ENCODE measurements at regions not wholly inside any gene's neighbourhood (a gene's known extent, or its start where the extent isn't known, plus 50 kb on each side); places are given as distances from the start of the nearest gene placed in this dataset.

- Mint-ChIP-seq H3K27me3 (ENCODE audit: low read depth) (no peaks in the 10 kb centered on the region), H3K36me3 (ENCODE audit: low read depth) (no peaks in the 10 kb centered on the region), H3K4me1 (no peaks in the 10 kb centered on the region), H3K27ac (no peak overlapping the region), H3K9me3 (peaks cover 4% of the 10 kb centered on the region), H3K4me3 (no peak overlapping the region)
- TF ChIP-seq CTCF (IDR thresholded peaks at IDR 0.05; ENCODE audit: unreplicated experiment in 3 of 3): no peak
These were observed 338.3 kb downstream of the POU4F1 start for GRCh38 chr13:78265098-78265497.

- Mint-ChIP-seq H3K27me3 (ENCODE audit: low read depth) (no peaks in the 10 kb centered on the region), H3K36me3 (ENCODE audit: low read depth) (no peaks in the 10 kb centered on the region), H3K4me3 (no peak overlapping the region), H3K9me3 (peaks cover 4% of the 10 kb centered on the region), H3K4me1 (no peaks in the 10 kb centered on the region), H3K27ac (no peak overlapping the region)
- no peak for TF ChIP-seq CTCF (IDR thresholded peaks at IDR 0.05; ENCODE audit: unreplicated experiment in 3 of 3)
These were observed 339.7 kb upstream of the EDNRB start for GRCh38 chr13:78258304-78258703.

- Mint-ChIP-seq H3K4me3 (no peak overlapping the region), H3K9me3 (peaks cover 4% of the 10 kb centered on the region), H3K27me3 (ENCODE audit: low read depth) (no peaks in the 10 kb centered on the region), H3K27ac (no peak overlapping the region), H3K4me1 (no peaks in the 10 kb centered on the region), H3K36me3 (ENCODE audit: low read depth) (no peaks in the 10 kb centered on the region)
- no peak for TF ChIP-seq CTCF (IDR thresholded peaks at IDR 0.05; ENCODE audit: unreplicated experiment in 3 of 3)
These were observed 337.9 kb upstream of the EDNRB start for GRCh38 chr13:78256484-78256883.

GRCh38 chr13:78254113-78254512 lies 335.5 kb upstream of the EDNRB start:
- Mint-ChIP-seq H3K27me3 (ENCODE audit: low read depth) (no peaks in the 10 kb centered on the region), H3K36me3 (ENCODE audit: low read depth) (no peaks in the 10 kb centered on the region), H3K4me1 (no peaks in the 10 kb centered on the region), H3K9me3 (no peaks in the 10 kb centered on the region), H3K4me3 (no peak overlapping the region), H3K27ac (no peak overlapping the region)
- TF ChIP-seq CTCF (IDR thresholded peaks at IDR 0.05; ENCODE audit: unreplicated experiment in 3 of 3): no peak

GRCh38 chr13:78247362-78247761 lies 328.7 kb upstream of the EDNRB start:
- Mint-ChIP-seq H3K9me3 (no peaks in the 10 kb centered on the region), H3K36me3 (ENCODE audit: low read depth) (no peaks in the 10 kb centered on the region), H3K27ac (no peak overlapping the region), H3K27me3 (ENCODE audit: low read depth) (no peaks in the 10 kb centered on the region), H3K4me3 (no peak overlapping the region), H3K4me1 (no peaks in the 10 kb centered on the region)
- TF ChIP-seq CTCF (IDR thresholded peaks at IDR 0.05; ENCODE audit: unreplicated experiment in 3 of 3): no peak

- Mint-ChIP-seq H3K9me3 (no peaks in the 10 kb centered on the region), H3K27me3 (ENCODE audit: low read depth) (peaks cover 4% of the 10 kb centered on the region), H3K27ac (no peak overlapping the region), H3K4me3 (no peak overlapping the region), H3K36me3 (ENCODE audit: low read depth) (no peaks in the 10 kb centered on the region), H3K4me1 (no peaks in the 10 kb centered on the region)
- peak; percentile 54 to 62 (median 55) for TF ChIP-seq CTCF (IDR thresholded peaks at IDR 0.05; ENCODE audit: unreplicated experiment in 3 of 3)
These were observed 322.8 kb upstream of the EDNRB start for GRCh38 chr13:78241278-78241919.

Measured in nephron (organoid).